HG03460 (cell line): ENCODE measurements at regions not wholly inside any gene's neighbourhood (a gene's known extent, or its start where the extent isn't known, plus 50 kb on each side); places are given as distances from the start of the nearest gene placed in this dataset.
"Not testable (repeated sequence)": the region's sequence is repeated elsewhere in the genome, so short reads cannot be mapped to it uniquely, and the experiment has no call there.

Experiments
- ATAC-seq: cut with Tn5 transposase; IDR thresholded peaks from one replicate; pipeline ENCODE4 v1.9.1; 2021; ENCODE audit not compliant: unreplicated experiment

GRCh38 chr2:139605668-139606067, 825.5 kb upstream of the NXPH2 start:
- ATAC-seq, result no peak

- no peak for ATAC-seq
Observed at GRCh38 chr2:139600166-139600565, 820.0 kb upstream of the NXPH2 start.

- ATAC-seq, result no peak
Observed at GRCh38 chr2:139585101-139585500, 804.9 kb upstream of the NXPH2 start.

- no peak for ATAC-seq
Observed at GRCh38 chr2:139574371-139574770, 794.2 kb upstream of the NXPH2 start.

- ATAC-seq, result no peak
Observed at GRCh38 chr2:139556789-139557188, 776.6 kb upstream of the NXPH2 start.

GRCh38 chr2:139550873-139551272, 770.7 kb upstream of the NXPH2 start:
- no peak for ATAC-seq

- no peak for ATAC-seq
Observed at GRCh38 chr2:139550341-139550740, 770.2 kb upstream of the NXPH2 start.

GRCh38 chr2:139544186-139544851, 764.1 kb upstream of the NXPH2 start:
- ATAC-seq, result no peak

- not testable (repeated sequence) for ATAC-seq
Observed at GRCh38 chr2:139538332-139539020, 758.3 kb upstream of the NXPH2 start.

GRCh38 chr2:139529080-139529479, 748.9 kb upstream of the NXPH2 start:
- no peak for ATAC-seq

GRCh38 chr2:139526781-139527180, 746.6 kb upstream of the NXPH2 start:
- ATAC-seq, result no peak

- no peak for ATAC-seq
Observed at GRCh38 chr2:139518321-139518720, 738.1 kb upstream of the NXPH2 start.

- ATAC-seq, result no peak
Observed at GRCh38 chr2:139514951-139515350, 734.8 kb upstream of the NXPH2 start.

GRCh38 chr2:139495851-139496250, 715.7 kb upstream of the NXPH2 start:
- no peak for ATAC-seq

- no peak for ATAC-seq
Observed at GRCh38 chr2:139492131-139492680, 712.0 kb upstream of the NXPH2 start.

- ATAC-seq, result no peak
Observed at GRCh38 chr2:139480161-139480650, 700.0 kb upstream of the NXPH2 start.

GRCh38 chr2:139478165-139478914, 698.1 kb upstream of the NXPH2 start:
- ATAC-seq, result no peak

GRCh38 chr2:139477618-139478017, 697.4 kb upstream of the NXPH2 start:
- no peak for ATAC-seq

- ATAC-seq, result no peak
Observed at GRCh38 chr2:139469985-139470384, 689.8 kb upstream of the NXPH2 start.

- no peak for ATAC-seq
Observed at GRCh38 chr2:139465789-139466188, 685.6 kb upstream of the NXPH2 start.

GRCh38 chr2:139457873-139458272, 677.7 kb upstream of the NXPH2 start:
- ATAC-seq, result no peak

GRCh38 chr2:139454251-139454650, 674.1 kb upstream of the NXPH2 start:
- no peak for ATAC-seq
